ENCODE measurements at regions not wholly inside any gene's neighbourhood (a gene's known extent, or its start where the extent isn't known, plus 50 kb on each side); places are given as distances from the start of the nearest gene placed in this dataset.

DNA sequence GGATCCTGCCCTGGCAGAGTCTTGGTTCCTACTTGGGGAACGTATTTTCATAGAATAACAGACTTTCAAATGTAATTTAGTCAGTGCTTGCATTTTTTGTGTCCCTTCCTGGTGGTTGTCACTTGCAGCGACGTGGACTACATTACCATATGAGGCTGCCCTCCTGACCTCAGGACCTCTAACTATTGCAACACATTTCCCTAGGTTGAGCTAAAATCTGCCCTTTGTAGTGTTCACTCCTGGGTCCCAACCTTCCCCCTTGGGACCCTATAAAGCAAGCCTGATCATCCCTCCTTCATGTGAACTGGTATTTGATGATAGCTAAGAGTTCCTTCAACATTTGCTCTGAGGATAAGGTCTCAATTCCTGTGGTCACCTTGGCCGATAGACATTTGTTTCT lies 95.6 kb upstream of the CACNA1E start:
- no peak overlapping the region for H3K4me3 ChIP-seq (ENCODE audit: control insufficient read depth, low read depth, low read length)
- TF ChIP-seq, protein P1, sequence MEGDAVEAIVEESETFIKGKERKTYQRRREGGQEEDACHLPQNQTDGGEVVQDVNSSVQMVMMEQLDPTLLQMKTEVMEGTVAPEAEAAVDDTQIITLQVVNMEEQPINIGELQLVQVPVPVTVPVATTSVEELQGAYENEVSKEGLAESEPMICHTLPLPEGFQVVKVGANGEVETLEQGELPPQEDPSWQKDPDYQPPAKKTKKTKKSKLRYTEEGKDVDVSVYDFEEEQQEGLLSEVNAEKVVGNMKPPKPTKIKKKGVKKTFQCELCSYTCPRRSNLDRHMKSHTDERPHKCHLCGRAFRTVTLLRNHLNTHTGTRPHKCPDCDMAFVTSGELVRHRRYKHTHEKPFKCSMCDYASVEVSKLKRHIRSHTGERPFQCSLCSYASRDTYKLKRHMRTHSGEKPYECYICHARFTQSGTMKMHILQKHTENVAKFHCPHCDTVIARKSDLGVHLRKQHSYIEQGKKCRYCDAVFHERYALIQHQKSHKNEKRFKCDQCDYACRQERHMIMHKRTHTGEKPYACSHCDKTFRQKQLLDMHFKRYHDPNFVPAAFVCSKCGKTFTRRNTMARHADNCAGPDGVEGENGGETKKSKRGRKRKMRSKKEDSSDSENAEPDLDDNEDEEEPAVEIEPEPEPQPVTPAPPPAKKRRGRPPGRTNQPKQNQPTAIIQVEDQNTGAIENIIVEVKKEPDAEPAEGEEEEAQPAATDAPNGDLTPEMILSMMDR (conservative IDR thresholded peaks at IDR 0.05; ENCODE audit: control insufficient read depth, insufficient read depth, low read depth, low read length): no peak
- no peak for DNase-seq (ENCODE audit: low read depth)

DNA sequence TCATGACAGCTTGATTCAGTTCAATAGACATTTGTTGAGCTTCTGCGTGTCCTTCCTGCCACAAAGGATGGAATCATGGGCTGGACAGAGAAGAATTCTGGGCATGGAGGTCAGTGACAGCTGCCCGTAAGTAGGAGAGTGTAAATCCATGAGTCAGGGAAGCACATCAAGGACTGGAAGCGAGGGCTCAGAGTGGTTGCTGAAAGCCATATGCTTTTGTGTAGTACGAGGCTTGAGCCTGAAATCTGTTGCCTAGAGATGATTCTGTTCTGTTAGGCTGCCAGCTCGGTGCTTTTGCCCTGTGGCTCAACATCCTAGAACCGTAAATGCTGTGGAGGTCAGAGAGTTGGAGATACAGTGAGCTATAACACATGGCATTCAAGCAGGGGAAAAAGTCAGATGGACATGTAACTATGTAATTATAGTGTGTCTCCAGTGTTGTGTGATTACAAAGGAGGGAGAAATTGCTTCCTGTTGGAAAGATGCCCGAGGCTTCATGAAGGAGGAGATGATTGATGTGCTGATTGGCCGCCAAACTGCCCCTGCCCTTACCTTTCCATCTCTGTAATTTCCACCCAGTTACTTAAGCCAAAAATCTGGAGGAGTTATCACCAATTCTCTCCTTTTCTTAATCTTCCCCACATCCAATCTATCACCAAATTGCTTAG lies 92.8 kb upstream of the CACNA1E start:
- DNase-seq (ENCODE audit: low read depth): no peak

GRCh38 chr1:181391301-181391900 lies 91.9 kb upstream of the CACNA1E start:
- no peak overlapping the region for H3K4me3 ChIP-seq (ENCODE audit: control insufficient read depth, low read depth, low read length)
- TF ChIP-seq, protein P1 (conservative IDR thresholded peaks at IDR 0.05; ENCODE audit: control insufficient read depth, insufficient read depth, low read depth, low read length): no peak

More for the DNA sequence above, 92.8 kb upstream of the CACNA1E start:
- TF ChIP-seq, protein P1 (conservative IDR thresholded peaks at IDR 0.05; ENCODE audit: control insufficient read depth, insufficient read depth, low read depth, low read length): no peak
- no peak overlapping the region for H3K4me3 ChIP-seq (ENCODE audit: control insufficient read depth, low read depth, low read length)

DNA sequence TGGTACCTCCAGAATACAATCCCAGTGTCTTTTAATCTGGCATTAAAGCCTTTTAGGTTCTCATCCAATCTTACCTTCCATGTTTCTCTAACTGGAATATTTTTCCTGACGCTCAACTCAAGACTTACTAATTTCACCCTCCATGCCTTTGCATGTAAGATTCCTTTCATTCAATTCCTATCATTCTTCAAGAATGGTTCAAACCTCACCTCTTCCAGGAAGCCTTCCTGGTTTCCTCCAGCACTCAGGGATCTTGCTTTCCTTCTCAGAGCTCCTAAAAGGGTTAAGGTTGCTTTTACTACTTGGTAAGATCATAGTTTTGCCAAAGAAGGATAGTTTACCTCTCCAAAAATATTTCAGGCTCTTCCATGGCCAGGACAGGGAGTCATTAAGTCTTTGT lies 91.2 kb upstream of the CACNA1E start:
- DNase-seq (ENCODE audit: low read depth): no peak
- TF ChIP-seq, protein P1 (conservative IDR thresholded peaks at IDR 0.05; ENCODE audit: control insufficient read depth, insufficient read depth, low read depth, low read length): no peak
- no peak overlapping the region for H3K4me3 ChIP-seq (ENCODE audit: control insufficient read depth, low read depth, low read length)

More at GRCh38 chr1:181391301-181391900, 91.9 kb upstream of the CACNA1E start:
- DNase-seq (ENCODE audit: low read depth): no peak

GRCh38 chr1:181392613-181393220 lies 90.6 kb upstream of the CACNA1E start:
- TF ChIP-seq, protein P1 (conservative IDR thresholded peaks at IDR 0.05; ENCODE audit: control insufficient read depth, insufficient read depth, low read depth, low read length): no peak
- DNase-seq (ENCODE audit: low read depth): peak; percentile 5
- H3K4me3 ChIP-seq (ENCODE audit: control insufficient read depth, low read depth, low read length): no peak overlapping the region

DNA sequence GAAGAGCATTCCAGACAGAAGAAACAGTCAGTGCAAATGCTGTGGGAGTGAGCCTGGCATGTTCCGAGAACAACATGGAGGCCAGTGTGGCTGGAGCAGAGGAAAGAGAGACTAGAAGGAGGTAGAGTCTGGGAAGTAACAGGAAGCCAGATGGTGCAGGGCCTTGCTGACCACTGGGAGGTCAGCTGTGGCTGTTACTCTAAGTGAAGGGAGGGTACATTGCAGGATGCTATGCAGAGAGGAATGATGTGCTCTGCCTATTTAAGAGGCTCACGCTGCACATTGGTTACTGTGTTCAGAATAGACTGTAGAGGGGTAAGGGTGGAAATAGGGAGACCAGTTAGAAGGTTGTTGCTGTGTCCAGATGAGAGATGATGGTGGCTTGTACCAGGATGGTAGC lies 88.6 kb upstream of the CACNA1E start:
- no peak overlapping the region for H3K4me3 ChIP-seq (ENCODE audit: control insufficient read depth, low read depth, low read length)
- TF ChIP-seq, protein P1 (conservative IDR thresholded peaks at IDR 0.05; ENCODE audit: control insufficient read depth, insufficient read depth, low read depth, low read length): no peak
- no peak for DNase-seq (ENCODE audit: low read depth)

All from fibroblast of mammary gland (primary cell).